AG04449 (cell line): ENCODE measurements at regions not wholly inside any gene's neighbourhood (a gene's known extent, or its start where the extent isn't known, plus 50 kb on each side); places are given as distances from the start of the nearest gene placed in this dataset.

Source experiments
- CTCF ChIA-PET: fragments of 350-600 bp; formaldehyde crosslinking; extraction: SDS; loops from one replicate; lab custom pipeline; 2021; ENCODE audit warnings: antibody characterized with exemption; lab: Yijun Ruan, JAX
- POLR2A ChIA-PET: fragments of 400-600, 350-600 bp; formaldehyde crosslinking; extraction: SDS; loops from one replicate; lab custom pipeline; 2020; ENCODE audit warnings: antibody characterized with exemption, inconsistent platforms; lab: Yijun Ruan, JAX
- DNase-seq: peaks from one replicate; pipeline ENCODE4 v3.0.0-alpha.2; 2010; ENCODE audit warnings: low read depth, low spot score
- H3K4me3 ChIP-seq: 2 replicates; pipeline ENCODE4 v1.5.1; 2011; ENCODE audit warnings: low read depth, mild to moderate bottlenecking, control low read depth, low read length
- TF ChIP-seq, protein P1 (sequence below): IDR thresholded peaks from one replicate; pipeline ENCODE4 v1.5.1; 2011; ENCODE audit warnings: mild to moderate bottlenecking, moderate library complexity, low read length, control low read depth, inconsistent platforms; ENCODE audit not compliant: insufficient read depth; ENCODE audit errors: missing control alignments

DNA sequence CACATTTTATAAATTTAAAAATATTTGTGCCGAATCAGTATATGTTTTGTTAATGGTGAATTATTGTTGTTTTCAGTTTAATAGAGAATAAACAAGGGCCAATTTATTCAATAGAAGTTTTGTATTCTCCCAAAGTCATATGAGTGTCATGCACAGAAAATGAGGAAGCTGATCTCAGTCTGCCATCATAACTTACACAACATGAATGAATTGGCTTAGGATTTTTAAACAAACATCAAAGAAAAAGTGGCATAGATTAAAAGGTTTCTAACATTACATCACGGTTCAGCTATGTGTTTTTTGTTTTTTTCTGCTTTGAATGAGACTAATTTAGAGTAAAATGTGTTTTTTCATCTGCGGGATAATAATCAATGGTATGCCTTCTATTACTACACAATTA is 123.4 kb upstream of the CTNNA2 start:
- TF ChIP-seq, protein P1, sequence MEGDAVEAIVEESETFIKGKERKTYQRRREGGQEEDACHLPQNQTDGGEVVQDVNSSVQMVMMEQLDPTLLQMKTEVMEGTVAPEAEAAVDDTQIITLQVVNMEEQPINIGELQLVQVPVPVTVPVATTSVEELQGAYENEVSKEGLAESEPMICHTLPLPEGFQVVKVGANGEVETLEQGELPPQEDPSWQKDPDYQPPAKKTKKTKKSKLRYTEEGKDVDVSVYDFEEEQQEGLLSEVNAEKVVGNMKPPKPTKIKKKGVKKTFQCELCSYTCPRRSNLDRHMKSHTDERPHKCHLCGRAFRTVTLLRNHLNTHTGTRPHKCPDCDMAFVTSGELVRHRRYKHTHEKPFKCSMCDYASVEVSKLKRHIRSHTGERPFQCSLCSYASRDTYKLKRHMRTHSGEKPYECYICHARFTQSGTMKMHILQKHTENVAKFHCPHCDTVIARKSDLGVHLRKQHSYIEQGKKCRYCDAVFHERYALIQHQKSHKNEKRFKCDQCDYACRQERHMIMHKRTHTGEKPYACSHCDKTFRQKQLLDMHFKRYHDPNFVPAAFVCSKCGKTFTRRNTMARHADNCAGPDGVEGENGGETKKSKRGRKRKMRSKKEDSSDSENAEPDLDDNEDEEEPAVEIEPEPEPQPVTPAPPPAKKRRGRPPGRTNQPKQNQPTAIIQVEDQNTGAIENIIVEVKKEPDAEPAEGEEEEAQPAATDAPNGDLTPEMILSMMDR, result no peak
- H3K4me3 ChIP-seq, result no peak overlapping the region
- ChIA-PET POLR2A (no interaction called here), CTCF (no interaction called here)
- no peak for DNase-seq

GRCh38 chr2:79388024-79388423 is 124.8 kb upstream of the CTNNA2 start:
- no peak overlapping the region for H3K4me3 ChIP-seq
- CTCF ChIA-PET, result no interaction called here
- POLR2A ChIA-PET, result no interaction called here
- DNase-seq, result no peak
- TF ChIP-seq, protein P1, result no peak

DNA sequence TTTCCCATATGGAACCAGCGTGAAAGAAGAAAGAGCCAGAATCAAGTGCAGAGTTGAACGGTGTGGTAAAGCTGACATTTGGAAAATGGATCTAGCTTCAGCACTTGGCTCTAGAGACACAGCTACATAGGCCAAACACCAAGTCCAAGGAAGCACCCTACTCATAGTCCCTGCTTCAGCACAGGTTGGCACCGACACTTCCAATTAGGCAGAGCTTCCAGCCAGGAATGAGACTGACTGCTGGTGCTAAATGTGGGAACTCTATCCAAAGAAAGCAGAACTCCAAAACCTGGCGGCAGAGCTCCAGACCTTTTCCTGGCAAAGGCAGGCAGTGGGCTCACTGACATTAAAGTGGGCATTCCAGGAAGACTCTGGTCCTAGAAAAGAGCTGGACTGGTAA is 125.4 kb upstream of the CTNNA2 start:
- CTCF ChIA-PET, result no interaction called here
- no peak overlapping the region for H3K4me3 ChIP-seq
- TF ChIP-seq, protein P1, result no peak
- DNase-seq, result no peak
- POLR2A ChIA-PET, result no interaction called here

DNA sequence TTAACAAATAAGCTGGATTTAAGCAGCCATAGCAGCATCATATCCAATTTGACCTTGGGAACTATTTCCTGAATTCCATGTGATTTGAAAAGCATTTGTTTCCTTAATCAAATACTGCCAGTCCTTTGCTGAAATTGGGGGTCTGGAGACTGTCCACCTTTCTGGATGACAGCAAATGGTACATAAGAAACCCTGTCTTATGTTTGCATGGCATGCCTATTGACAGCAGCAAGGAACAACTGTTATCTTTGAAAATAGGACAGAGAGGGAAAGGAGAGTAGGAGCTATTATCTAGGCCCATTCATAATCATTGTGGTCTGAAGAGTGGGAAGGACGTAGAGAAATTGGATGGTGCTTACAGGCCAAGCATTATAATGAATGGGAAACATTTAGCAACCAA is 129.2 kb upstream of the CTNNA2 start:
- POLR2A ChIA-PET, result no interaction called here
- CTCF ChIA-PET, result no interaction called here
- no peak overlapping the region for H3K4me3 ChIP-seq
- TF ChIP-seq, protein P1, result no peak
- no peak for DNase-seq

- TF ChIP-seq, protein P1, result no peak
- no peak for DNase-seq
- ChIA-PET CTCF (no interaction called here), POLR2A (no interaction called here)
- H3K4me3 ChIP-seq, result no peak overlapping the region
Measured at GRCh38 chr2:79375817-79376216, 137.0 kb upstream of the CTNNA2 start.

GRCh38 chr2:79373358-79374130 is 139.3 kb upstream of the CTNNA2 start:
- POLR2A ChIA-PET, result no interaction called here
- DNase-seq, result no peak
- CTCF ChIA-PET, result no interaction called here
- TF ChIP-seq, protein P1, result no peak
- H3K4me3 ChIP-seq, result no peak overlapping the region
